ENCODE measurements at regions not wholly inside any gene's neighbourhood (a gene's known extent, or its start where the extent isn't known, plus 50 kb on each side); places are given as distances from the start of the nearest gene placed in this dataset.

GRCh38 chr10:35711615-35712411 lies 69.7 kb upstream of the FZD8 start:
- TF ChIP-seq CTCF (IDR thresholded peaks at IDR 0.05; ENCODE audit: insufficient read depth, low read depth, low read length) (no peak), EZH2 (IDR thresholded peaks at IDR 0.05; ENCODE audit: insufficient read depth, low read length) (no peak)

Data from astrocyte (in vitro differentiated cells and primary cell).